ENCODE measurements at regions not wholly inside any gene's neighbourhood (a gene's known extent, or its start where the extent isn't known, plus 50 kb on each side); places are given as distances from the start of the nearest gene placed in this dataset.

- H4K20me1 ChIP-seq (ENCODE audit: insufficient read depth, low read length), result no peaks in the 10 kb centered on the region
- no peak overlapping the region for H3K4me3 ChIP-seq (ENCODE audit: low read depth, low read length, poor library complexity, severe bottlenecking)
- H3K9me3 ChIP-seq (ENCODE audit: low read length), result no peaks in the 10 kb centered on the region
- no peaks in the 10 kb centered on the region for H3K36me3 ChIP-seq (ENCODE audit: insufficient read depth, low read length)
- no peaks in the 10 kb centered on the region for H3K27me3 ChIP-seq (ENCODE audit: insufficient read depth, low read length)
- H3K27ac ChIP-seq (ENCODE audit: low read depth, low read length, poor library complexity, severe bottlenecking), result no peak overlapping the region
- TF ChIP-seq EZH2 (IDR thresholded peaks at IDR 0.05; ENCODE audit: borderline replicate concordance, low read length) (no peak), CTCF (IDR thresholded peaks at IDR 0.05; ENCODE audit: low read length) (no peak)
- H3F3A ChIP-seq (ENCODE audit: insufficient read depth, low read length), result no peaks in the 10 kb centered on the region
- H3K9me2 ChIP-seq (ENCODE audit: low read depth, low read length), result no peaks in the 10 kb centered on the region
- no peak overlapping the region for H3K4me2 ChIP-seq (ENCODE audit: low read length)
- H3K9ac ChIP-seq (ENCODE audit: low read length), result no peak overlapping the region
- H3K4me1 ChIP-seq (ENCODE audit: insufficient read depth, low read length, severe bottlenecking), result no peaks in the 10 kb centered on the region
- no peak overlapping the region for H2AFZ ChIP-seq (ENCODE audit: low read length)
- no peaks in the 10 kb centered on the region for H3K79me2 ChIP-seq (ENCODE audit: insufficient read depth, low read length)
Observed at GRCh38 chr18:66754335-66754734, 150.4 kb upstream of the CDH19 start.

DNA sequence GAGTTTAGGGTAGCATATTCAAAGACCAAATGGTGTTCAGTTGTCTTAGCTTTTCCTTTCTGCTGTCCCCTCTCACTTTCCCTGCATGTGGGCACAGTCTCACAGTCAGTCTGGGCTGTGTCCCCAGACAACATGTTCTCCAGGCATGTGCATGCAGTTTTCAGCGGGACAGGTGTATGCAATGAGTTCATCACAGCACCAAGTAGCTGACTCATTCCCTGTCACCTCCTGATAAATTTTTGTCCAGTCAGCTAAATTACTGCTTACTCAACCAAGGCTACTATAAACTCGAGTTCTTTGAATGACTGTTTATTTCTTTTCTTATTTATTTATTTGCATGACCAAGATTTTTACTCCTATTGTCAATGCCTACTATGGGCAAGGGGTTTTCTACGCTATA lies 148.8 kb upstream of the CDH19 start:
- H3K9me3 ChIP-seq (ENCODE audit: low read length), result no peaks in the 10 kb centered on the region
- H3K4me1 ChIP-seq (ENCODE audit: insufficient read depth, low read length, severe bottlenecking), result no peaks in the 10 kb centered on the region
- H2AFZ ChIP-seq (ENCODE audit: low read length), result no peak overlapping the region
- H3K4me3 ChIP-seq (ENCODE audit: low read depth, low read length, poor library complexity, severe bottlenecking), result no peak overlapping the region
- H3K27ac ChIP-seq (ENCODE audit: low read depth, low read length, poor library complexity, severe bottlenecking), result no peak overlapping the region
- H3K79me2 ChIP-seq (ENCODE audit: insufficient read depth, low read length), result no peaks in the 10 kb centered on the region
- H3K9ac ChIP-seq (ENCODE audit: low read length), result no peak overlapping the region
- H3K4me2 ChIP-seq (ENCODE audit: low read length), result no peak overlapping the region
- no peaks in the 10 kb centered on the region for H3K9me2 ChIP-seq (ENCODE audit: low read depth, low read length)
- no peak for TF ChIP-seq EZH2 (IDR thresholded peaks at IDR 0.05; ENCODE audit: borderline replicate concordance, low read length)
- TF ChIP-seq CTCF (IDR thresholded peaks at IDR 0.05; ENCODE audit: low read length), result no peak
- no peaks in the 10 kb centered on the region for H3K27me3 ChIP-seq (ENCODE audit: insufficient read depth, low read length)
- H4K20me1 ChIP-seq (ENCODE audit: insufficient read depth, low read length), result no peaks in the 10 kb centered on the region
- H3F3A ChIP-seq (ENCODE audit: insufficient read depth, low read length), result no peaks in the 10 kb centered on the region
- no peaks in the 10 kb centered on the region for H3K36me3 ChIP-seq (ENCODE audit: insufficient read depth, low read length)

DNA sequence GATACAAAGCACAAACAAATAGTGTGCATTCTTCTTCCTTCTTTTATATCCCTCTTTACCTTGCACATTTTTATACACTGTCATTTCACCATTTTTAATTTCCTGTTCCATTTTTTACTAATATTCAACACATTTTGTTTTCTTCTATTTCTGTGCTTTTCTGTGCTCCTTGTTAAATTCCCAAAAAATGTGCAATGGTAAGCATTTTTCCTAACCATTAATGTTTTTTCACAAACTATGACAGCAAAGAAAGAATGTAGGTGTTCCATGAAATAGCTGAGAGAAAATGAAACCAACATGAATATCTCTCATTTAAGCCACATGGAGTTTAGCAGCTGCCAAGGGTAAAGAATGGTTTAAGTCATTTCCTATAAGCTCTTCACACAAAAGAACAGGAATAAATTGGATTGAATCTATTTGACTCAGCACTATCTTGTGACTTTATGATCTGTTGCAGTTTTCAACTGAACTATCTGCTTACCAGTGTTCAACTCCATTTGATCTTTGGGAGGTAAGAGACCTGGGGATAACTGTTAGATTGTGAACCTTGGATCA lies 145.7 kb upstream of the CDH19 start:
- H3K36me3 ChIP-seq (ENCODE audit: insufficient read depth, low read length), result no peaks in the 10 kb centered on the region

More for the DNA sequence above, 145.7 kb upstream of the CDH19 start:
- Histone ChIP-seq H3K4me1 (ENCODE audit: insufficient read depth, low read length, severe bottlenecking) (no peaks in the 10 kb centered on the region), H3F3A (ENCODE audit: insufficient read depth, low read length) (no peaks in the 10 kb centered on the region), H3K9me3 (ENCODE audit: low read length) (no peaks in the 10 kb centered on the region), H3K9me2 (ENCODE audit: low read depth, low read length) (no peaks in the 10 kb centered on the region), H3K79me2 (ENCODE audit: insufficient read depth, low read length) (no peaks in the 10 kb centered on the region), H2AFZ (ENCODE audit: low read length) (no peak overlapping the region), H3K4me3 (ENCODE audit: low read depth, low read length, poor library complexity, severe bottlenecking) (no peak overlapping the region), H3K27me3 (ENCODE audit: insufficient read depth, low read length) (no peaks in the 10 kb centered on the region), H4K20me1 (ENCODE audit: insufficient read depth, low read length) (no peaks in the 10 kb centered on the region), H3K27ac (ENCODE audit: low read depth, low read length, poor library complexity, severe bottlenecking) (no peak overlapping the region), H3K4me2 (ENCODE audit: low read length) (no peak overlapping the region), H3K9ac (ENCODE audit: low read length) (no peak overlapping the region)
- TF ChIP-seq CTCF (IDR thresholded peaks at IDR 0.05; ENCODE audit: low read length), result no peak
- TF ChIP-seq EZH2 (IDR thresholded peaks at IDR 0.05; ENCODE audit: borderline replicate concordance, low read length), result no peak
